Kidney capillary endothelial cell (primary cell): ENCODE measurements at regions not wholly inside any gene's neighbourhood (a gene's known extent, or its start where the extent isn't known, plus 50 kb on each side); places are given as distances from the start of the nearest gene placed in this dataset.

ENCODE experiments used
- DNase-seq: peaks from one replicate; pipeline ENCODE4 v3.0.0-alpha.2; 2018; ENCODE audit warnings: low spot score

GRCh38 chr13:107113387-107113786, 545.5 kb upstream of the ARGLU1 start:
- DNase-seq = no peak

- DNase-seq = no peak
Observed at GRCh38 chr13:107111248-107111647, 543.3 kb upstream of the ARGLU1 start.

- no peak for DNase-seq
Observed at GRCh38 chr13:107104631-107105030, 536.7 kb upstream of the ARGLU1 start.

GRCh38 chr13:107102676-107103075, 534.7 kb upstream of the ARGLU1 start:
- peak; percentile 61 for DNase-seq

- DNase-seq = peak; percentile 95
Observed at GRCh38 chr13:107099661-107100060, 531.7 kb upstream of the ARGLU1 start.

GRCh38 chr13:107097916-107098315, 530.0 kb upstream of the ARGLU1 start:
- no peak for DNase-seq

GRCh38 chr13:107095876-107096275, 527.9 kb upstream of the ARGLU1 start:
- DNase-seq = no peak

- DNase-seq = no peak
Observed at GRCh38 chr13:107091861-107092260, 523.9 kb upstream of the ARGLU1 start.

GRCh38 chr13:107091428-107091827, 523.5 kb upstream of the ARGLU1 start:
- no peak for DNase-seq

- DNase-seq = no peak
Observed at GRCh38 chr13:107088061-107088460, 520.1 kb upstream of the ARGLU1 start.

- DNase-seq = no peak
Observed at GRCh38 chr13:107079423-107080049, 511.6 kb upstream of the ARGLU1 start.

GRCh38 chr13:107078229-107078765, 510.4 kb upstream of the ARGLU1 start:
- no peak for DNase-seq

GRCh38 chr13:107076801-107077200, 508.9 kb upstream of the ARGLU1 start:
- no peak for DNase-seq

- DNase-seq = no peak
Observed at GRCh38 chr13:107075576-107075975, 507.6 kb upstream of the ARGLU1 start.

- DNase-seq = no peak
Observed at GRCh38 chr13:107070792-107071191, 502.9 kb upstream of the ARGLU1 start.

GRCh38 chr13:107069108-107069776, 501.3 kb upstream of the ARGLU1 start:
- no peak for DNase-seq

GRCh38 chr13:107067381-107067780, 499.4 kb upstream of the ARGLU1 start:
- DNase-seq = no peak

GRCh38 chr13:107066355-107066754, 498.4 kb upstream of the ARGLU1 start:
- DNase-seq = no peak

- no peak for DNase-seq
Observed at GRCh38 chr13:107065036-107065435, 497.1 kb upstream of the ARGLU1 start.

GRCh38 chr13:107057028-107057631, 489.2 kb upstream of the ARGLU1 start:
- no peak for DNase-seq

GRCh38 chr13:107043021-107043956, 475.4 kb upstream of the ARGLU1 start:
- no peak for DNase-seq

- no peak for DNase-seq
Observed at GRCh38 chr13:107035778-107036177, 467.8 kb upstream of the ARGLU1 start.
